SHP77 (cell line): ENCODE measurements at regions not wholly inside any gene's neighbourhood (a gene's known extent, or its start where the extent isn't known, plus 50 kb on each side); places are given as distances from the start of the nearest gene placed in this dataset.

ENCODE experiments used
- DNase-seq, 2 experiments: peaks; one replicate each; lab custom pipeline; 2025; lab: John Stamatoyannopoulos, UW

DNA sequence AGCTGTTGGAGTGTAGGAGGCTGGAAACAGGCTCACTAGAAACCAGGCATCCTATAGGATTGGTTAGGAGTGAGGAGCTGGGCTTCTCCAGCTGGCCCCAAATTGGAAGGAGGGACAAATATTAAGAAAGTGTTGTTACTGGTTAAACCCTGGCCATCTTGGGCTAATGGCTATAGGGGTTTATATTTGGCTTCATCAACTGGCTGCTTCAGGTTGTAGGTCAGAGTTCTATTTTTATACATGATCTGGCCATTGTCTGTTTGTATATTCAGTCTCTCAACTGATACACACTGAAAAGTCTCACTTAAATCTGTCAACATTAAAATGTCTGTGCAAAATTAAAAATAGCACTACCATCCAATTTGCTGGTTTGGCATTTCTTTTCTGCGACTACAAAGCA is 70.2 kb upstream of the ARRDC4 start:
- no peak for DNase-seq

DNA sequence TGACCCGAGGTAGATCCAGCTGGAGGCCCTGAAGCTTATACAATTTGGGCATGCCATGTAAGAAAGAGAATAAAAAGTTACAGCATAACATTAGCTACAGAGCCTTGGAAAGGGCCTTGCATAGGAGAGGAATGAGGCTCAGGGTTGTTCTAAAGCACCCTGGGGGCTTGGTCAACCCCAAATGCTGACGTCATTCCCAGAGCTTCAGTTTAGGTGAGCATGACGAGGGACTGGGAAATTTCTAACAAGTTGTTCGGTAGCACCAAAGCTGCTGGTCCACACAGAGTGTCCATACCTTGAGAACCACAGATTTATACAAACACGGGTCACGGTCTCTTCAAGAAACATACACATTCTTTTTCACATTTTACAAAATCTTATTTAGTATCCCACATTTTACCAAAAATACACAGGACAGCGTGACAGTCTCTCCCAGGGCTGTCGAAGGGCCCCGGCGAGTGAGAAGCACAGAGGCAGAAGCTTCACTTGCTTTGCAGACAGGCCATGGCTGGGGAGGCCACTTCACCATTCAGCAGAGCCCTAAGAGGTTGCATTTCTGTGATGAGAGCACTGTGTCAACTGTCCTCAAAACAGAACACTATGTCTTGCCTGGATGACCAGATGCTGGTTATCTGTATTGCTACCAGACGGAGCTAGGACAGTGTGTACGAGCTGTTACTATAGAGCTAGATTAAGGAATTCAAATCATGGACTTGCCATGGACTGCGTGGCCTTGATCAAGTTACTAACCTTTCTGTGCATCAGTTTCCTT is 68.2 kb upstream of the ARRDC4 start:
- no peak for DNase-seq

DNA sequence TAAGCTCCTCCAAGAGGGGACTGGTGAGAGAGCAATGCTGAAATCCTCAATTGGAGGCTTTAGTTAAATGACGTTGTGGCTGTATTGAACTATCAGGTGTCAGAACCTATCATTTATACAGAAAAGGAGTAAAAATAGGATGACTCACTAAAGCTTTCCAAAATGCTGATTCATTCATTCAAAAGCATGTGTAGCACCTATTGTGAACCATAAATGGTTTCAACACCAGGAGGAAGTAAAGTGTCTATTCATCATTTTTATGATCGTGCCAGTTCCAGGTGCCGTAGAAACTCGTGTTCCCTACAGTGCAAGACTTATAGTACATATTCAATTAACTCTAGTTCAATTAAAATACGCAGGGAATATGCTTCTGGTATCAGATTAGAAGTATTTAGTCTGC is 66.5 kb upstream of the ARRDC4 start:
- no peak for DNase-seq

DNA sequence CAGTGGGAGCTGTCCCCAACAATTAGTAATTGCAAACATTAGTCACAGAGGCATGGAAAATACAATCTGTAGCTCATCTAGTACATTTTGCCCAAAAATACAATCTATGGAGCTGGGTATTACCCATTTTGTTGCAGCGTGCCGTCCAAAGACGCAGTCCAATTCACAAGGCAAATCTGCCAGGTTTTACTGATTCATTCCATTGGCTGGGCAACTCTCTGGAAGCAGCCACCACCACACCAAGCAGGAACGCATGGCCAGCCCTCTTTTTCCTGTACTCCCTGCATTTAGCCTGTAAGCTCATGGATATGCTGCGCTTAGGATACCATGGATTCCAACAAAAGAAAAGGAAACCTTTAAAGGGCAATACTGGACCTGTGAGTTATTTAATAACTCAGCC is 60.5 kb upstream of the ARRDC4 start:
- DNase-seq, result no peak

DNA sequence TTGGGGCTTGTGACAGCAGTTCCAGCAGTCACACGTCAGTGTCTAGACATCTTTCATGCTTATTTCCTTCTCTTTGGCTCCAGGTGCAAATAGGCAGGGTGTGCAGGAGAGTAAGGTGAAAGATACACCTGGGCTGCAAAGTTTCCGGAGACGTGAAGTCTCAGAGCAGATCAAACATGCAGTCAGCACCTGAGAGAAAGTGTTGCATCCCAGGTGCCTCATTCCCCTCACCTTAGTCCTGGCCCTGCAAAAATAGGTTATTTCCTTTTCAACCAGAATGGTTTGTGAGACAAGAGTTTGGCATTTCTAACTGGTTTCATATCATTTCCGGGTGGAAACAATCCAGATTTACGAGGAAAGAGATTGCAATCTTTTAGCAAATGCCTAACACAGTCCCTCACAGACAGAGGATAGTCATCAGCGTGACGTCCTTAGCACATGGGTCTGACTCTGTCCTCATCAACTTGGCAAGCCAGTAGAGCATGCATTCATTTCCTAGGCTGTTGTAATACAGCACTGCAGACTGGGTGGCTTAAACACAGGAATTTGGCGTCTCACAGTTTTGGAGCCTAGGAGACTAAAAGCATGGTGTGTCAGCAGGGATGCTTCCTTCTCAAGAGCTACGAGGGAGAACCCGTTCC is 58.2 kb upstream of the ARRDC4 start:
- no peak for DNase-seq

DNA sequence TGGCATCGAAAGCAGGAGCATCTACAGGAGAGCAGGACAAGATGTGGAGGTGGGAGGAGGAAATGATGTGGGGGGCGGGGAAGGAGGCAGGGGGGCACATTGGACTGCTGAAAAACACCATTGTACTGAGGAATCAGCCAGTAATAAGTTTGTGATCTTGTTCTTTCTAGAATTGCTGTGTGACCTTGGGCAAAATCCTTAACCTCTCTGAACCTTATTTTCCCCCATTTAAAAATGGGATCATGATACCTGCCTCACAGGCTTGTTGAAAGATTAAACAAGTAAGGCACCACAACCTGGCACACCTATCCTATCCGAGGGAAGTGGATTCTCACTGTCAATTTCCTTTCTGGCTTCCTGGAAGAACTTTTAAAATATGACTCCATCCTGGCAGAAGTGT is 56.9 kb upstream of the ARRDC4 start:
- no peak for DNase-seq

DNA sequence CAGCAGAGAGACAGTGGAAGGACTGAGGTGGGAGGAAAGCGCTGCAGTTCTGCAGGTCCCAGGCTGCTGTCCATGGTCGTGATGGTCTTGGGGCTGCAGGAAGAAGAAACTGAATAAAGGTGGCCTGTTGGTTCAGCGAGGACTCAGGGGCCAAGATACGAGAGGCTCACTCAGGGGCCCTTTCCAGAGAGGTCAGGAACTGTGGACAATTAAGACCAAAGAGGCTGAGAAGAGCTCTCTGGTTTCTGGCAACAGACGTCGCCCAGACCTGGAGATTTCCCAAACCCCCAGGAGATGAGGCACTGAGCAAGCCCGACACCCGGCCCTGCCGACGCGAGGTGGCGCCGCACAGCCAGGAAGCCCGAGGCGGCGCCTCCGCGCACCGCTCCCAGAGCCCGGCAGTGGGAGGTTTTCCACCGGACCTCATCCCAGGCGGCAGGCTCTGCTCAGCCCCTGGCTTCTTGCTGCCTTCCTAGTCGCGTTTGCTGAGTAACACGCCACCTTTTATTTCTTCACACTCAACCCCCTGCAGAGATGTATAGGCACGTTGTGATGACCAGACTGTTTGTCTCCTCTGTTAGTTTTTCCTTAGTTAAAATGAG is 56.4 kb upstream of the ARRDC4 start:
- peak; percentile 17 to 46 for DNase-seq

DNA sequence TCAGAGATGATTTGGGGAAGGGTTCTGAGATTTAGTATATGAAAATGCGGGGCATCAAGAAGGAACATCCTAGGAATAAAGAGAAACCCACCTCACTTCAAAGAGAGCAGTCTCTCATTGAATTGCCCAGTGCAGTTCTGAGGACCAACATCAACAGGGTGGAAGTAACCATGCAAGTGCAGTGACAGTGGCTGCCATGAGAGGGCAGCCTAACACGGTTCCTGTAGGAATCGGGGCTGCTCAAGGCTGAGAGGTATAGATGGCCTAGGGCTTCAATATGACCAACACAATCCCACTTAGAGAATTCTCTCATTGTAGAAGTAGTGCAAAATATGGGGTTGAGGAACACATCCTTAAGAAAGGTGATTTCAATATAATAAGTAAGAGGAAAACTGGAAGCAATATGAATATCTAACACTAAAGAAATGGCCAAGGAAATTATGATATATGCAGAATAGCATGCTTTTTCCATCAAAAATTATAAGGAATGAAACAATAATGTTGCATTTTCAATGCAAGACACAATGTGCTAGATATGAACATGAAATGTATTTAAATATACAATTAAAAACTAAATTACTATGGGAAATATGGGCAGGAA is 51.1 kb upstream of the ARRDC4 start:
- peak; percentile 37 to 51 for DNase-seq
